ENCODE measurements at regions not wholly inside any gene's neighbourhood (a gene's known extent, or its start where the extent isn't known, plus 50 kb on each side); places are given as distances from the start of the nearest gene placed in this dataset.
"Not testable (repeated sequence)": the region's sequence is repeated elsewhere in the genome, so short reads cannot be mapped to it uniquely, and the experiment has no call there.

DNA sequence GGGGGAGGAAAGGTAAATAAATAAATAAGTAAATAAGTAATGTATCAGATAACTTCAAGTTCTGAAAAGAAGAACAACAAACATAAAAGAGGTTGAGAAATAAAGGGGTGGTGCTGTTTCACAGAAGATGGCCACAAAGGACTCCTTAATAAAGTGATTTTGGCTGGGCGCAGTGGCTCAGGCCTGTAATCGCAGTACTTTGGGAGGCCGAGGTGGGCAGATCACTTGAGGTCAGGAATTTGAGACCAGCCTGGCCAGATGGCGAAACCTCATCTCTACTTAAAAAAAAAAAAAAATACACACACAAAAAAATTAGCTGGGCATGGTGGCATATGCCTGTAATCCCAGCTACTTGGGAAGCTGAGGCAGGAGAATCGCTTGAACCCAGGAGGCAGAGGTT, 315.5 kb downstream of the MIAT start:
- DNase-seq = not testable (repeated sequence)

DNA sequence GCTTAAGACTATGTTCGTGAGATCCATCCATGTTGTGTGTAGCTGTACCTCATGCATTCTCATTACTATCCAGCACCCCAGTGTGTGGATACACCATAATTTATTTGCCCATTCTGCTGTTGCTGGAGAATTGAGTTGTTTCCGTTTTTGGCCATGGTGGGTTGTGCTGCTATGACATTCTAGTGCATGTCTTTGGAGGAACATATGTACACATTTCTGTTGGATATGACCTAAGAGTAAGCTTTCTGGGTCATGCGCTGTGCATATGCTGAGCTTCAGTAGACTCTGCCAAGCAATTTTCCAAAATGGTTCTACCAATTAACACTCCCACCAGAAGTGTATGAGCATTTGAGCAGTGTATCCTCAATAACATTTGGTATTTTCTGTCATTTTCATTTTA, 316.6 kb downstream of the MIAT start:
- no peak for DNase-seq

DNA sequence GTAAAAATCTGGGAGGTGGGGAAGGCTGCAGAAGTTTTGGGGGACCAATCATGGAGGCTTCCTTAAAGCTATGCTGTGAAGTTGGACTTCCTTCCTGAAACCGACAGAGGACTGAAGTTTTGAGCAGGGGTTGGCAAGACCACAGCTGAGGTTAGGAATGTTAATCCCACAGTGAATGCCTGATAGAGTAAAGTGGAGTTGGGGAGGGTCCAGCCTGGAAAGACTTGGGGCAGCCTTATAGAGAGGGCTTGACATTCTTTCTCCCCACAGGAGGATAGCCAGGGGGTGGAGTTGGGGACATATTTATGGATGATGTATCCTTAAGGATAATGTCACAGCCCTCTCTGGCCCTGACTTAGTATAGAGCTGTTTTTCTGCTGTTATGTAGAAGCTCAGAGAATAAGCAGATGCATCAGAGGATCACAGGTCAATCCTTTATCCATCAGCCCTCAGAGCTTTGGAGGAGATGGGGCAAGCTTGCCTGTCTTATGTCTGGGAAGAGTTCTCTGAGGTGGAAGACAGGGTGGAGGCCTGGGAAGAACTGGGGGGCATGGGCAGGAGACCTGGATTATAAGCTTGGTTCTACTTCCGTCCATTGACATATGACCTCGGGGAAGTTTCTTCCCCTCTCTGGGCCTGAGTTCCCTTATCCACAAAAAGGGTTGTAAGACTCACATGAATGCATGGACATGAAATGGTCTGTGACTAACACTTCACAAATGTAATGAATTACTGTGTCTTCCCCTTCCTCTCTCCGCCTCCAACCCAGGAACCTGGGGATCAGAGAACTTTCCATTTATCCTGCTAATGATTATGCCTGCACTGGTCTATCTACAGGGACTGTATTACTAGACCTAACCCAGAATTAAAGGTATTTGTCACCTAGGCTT, 317.8 kb downstream of the MIAT start:
- DNase-seq = no peak

DNA sequence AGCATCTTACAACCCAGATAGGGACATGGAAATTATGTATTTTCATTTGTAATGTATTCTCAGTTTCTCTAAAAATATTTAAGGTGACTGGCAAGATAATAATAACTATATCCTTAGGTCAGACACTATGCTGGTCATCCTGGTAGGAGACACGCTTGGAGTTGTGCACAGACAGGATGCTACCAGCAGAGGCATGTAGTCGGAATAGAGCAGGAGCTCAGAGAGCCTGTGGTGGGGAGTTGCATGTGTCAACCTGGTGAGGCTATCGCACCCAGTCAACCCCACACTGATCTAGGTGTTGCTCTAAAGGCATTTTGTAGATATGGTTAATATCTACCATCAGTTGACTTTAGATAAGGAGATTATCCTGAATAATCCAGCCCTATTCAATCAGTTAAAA, 318.5 kb downstream of the MIAT start:
- DNase-seq = no peak

DNA sequence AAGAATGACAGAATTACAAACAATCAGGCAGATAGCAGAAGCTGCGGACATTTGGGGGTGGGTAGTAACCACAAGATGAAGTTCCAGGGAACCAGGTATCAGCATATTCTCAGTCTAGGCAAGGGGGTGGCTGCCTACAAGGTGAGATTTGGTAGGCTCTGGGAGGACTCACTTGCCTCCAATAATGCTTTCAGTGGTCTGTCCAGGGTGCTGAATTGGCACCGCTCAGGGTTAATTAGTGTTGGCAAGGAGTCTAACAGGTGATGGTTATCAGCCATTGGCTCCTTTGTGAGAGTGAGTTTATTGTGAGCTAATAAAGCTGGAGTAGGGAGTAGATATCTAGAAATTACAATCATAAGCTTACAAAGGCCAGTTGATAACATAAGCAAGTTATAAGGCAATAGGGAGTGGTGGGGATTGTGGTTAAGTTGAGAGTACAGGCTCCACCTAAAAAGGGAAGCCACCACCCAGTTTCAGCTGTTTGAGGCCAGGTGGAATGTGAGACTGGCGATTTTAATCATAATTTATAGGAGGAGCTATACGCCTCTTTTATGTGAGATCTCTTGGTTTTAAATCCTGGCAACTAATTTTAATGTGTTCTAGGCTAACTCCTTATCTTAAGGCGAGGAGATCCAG, 320.5 kb downstream of the MIAT start:
- DNase-seq = no peak

DNA sequence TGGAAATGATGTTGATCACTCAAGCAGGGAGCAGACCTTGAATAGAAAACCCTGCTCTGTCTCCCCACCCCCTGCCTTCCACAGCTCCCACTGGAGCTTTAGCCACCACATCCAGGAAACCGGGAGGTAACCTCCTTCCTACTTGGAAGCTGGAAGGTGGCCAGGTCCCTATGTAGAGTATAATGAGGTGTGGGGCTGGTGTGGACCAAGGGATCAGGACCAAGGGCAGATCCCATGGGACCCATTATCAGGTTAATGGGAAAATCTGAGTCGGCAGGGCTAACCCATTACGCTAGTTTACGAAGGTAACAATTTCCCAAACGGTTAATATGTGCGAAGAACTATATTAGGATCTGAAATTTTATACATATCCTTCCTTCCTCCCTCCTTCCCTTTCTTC, 321.9 kb downstream of the MIAT start:
- DNase-seq = no peak

DNA sequence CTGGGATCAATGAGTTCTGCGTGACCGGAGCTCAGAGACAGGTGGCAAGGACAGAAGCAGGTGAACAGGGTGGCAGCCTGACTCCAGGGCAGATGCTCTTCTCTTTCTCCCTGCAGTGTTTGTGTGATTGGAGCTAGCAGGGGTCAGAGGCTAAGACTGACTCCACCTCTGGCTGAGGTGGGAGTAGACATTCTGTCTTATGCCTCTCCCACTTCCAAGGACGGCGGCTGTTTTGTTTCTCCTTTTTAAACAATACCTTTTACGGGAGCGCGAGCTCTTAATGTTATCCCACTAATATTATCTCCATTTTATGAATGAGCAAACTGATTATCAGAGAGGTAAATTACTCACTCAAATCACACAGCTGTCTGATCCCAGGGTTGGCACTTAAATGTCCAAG, 323.7 kb downstream of the MIAT start:
- no peak for DNase-seq

DNA sequence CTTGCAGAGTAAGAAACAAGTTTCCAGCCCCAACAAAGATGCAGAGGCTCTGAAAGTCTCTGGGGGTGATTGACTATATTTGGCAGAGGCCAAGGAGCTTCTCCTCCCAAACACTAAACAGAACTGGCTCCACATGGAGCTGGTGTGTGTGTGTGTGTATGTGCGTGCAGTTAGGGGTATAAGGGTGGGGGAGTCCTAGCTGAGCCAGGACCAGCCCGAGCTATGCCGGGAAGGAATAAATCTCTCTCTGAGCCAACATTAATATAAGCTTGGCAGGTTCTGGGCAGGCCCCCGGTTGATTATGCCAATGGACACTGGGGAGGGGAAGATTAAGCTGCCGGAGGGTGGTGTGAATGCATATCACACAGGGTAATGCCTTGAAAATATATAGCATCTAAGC, 324.2 kb downstream of the MIAT start:
- DNase-seq = peak; percentile 17

DNA sequence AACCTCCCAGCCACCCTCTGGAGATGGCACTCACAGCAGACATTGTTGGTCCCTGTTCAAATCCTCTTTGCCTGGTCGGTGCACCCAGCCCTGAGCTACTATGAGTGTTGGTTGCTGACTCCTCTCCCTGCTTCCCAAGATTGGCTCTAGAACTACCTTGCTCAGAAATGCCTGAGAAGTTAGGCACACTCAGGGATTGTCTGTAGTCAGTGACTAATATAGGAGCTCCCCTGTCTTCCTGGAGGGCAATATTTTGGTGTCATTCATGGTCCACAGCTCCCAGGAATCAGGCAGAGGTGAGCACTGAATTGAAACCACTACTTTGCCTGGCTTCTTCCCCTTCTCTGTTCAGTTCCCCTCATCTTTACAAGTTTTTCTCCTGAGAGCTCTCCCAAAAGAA, 325.9 kb downstream of the MIAT start:
- DNase-seq = no peak

DNA sequence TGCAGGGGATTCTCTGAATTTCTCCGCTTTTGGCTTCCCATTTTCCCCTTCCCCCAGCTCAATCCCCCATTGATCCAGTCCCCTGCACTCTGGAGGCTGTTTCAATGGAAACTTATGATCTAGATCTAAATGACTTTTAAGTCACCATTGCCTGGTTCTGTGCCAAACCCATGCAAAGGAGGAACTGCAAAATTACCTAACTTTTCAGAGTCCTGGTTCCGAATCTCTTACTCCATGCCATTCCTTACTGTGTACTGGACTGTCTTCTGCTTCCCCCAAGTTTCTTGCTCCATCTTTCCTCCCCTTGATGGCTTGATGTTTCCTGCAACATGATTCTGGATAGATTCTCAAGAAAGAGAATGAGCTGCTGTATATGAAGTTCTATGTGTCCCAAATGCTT, 327.8 kb downstream of the MIAT start:
- no peak for DNase-seq

DNA sequence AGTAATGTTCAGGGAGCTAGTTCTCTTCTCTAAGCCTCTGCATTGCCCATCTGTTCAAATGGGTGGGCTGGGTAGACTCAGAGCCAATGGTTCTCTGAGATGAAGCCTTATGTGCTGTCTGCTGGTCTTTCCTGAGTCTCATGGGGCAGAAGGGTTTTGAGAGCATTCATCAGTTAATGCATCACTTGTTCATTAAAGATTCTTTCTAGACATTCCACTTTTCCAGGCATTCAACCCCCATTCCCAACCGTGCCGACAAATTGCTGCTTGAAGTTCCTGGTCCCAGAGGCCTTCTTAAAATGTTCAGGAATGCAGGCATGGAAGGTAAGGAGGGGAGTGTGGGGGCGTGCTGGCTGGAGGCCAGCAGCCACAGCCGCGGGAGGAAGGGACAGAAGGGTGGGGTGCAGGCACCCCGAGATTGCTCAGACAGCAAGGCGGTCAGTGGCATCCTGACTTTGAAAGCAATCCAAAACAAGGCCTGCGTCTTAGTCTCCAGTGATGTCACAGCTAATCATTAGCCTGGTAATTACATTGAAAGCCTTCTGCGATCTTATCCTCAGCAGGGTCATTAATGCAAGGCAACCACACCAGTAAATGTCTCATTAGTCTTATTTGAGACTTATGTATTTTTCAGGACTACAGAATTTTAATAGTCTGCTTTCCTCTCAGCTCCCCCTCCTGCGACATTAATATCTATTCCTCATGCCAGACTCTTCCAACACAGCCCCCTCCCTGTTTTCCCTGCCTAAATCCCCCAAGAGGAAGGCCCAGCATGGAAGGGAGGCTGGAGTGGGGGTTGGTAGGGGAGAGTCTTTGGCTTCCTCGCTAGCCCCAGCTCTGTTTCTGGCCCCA, 328.8 kb downstream of the MIAT start:
- DNase-seq = peak; percentile 52

DNA sequence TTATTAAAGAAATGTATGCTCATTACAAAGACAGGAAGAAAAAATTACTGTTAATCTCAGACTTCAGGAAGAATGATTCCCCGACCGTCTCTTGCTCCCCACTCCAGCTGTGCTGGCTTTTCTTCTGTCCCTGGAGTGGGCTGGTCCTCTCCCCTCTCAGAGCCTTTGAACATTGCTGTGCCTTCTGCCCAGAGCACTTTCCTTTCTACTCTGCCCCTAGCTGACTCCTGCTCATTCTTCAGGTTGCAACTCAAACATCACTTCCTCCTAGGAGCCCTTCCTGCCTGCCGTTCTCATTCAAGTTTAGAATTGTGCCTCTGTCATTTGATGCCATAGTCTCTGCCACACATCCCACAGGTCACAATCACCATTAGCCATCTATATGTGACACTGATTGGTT, 329.5 kb downstream of the MIAT start:
- DNase-seq = no peak

DNA sequence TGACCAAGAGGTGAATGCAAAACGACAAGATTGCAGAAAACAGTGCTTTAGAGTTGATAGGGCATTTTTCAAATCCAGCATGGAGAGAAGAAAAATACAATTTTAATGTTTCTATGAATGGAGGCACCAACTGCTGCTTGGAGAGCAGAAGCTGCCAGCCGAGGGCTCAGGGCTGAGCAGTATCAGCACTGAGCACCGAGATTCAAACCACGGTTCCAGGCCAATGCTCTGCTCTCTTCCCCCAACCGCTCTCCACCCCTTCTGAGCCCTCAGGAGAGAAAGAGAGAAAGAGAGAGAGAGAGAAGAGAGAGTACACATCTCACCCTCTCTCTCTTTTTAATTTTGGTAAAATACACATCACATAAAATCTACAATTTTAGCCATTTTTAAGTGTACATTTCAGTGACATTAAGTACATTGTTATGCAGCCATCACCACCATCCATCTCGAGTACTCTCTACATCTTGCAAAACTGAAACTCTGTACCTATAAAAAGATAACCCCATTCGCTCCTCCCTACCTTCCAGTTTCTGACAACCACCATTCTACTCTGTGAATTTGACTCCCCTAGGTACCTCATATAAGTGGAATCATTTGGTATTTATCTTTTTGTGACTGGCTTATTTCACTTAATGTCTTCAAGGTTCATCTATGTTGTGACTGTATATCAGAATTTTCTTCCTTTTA, 333.3 kb downstream of the MIAT start:
- DNase-seq = no peak

DNA sequence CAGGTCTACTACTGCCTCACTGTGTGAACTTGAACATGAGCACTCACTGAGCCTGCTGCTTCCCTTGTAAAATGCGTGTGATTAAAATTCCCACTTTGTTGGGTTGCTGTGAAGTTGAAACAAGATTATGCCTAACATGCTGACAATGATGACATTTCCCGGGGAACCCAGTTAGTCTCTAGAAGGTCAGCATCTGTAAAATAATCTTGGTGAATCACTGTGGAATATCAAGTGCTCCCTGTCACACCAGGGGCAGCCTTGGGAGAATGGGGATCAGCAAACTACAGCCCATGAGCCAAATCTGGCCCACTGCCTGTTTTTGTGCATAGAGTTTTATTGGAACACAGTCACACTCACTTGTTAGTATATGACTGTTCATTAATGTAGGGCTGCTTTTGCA, 335.2 kb downstream of the MIAT start:
- no peak for DNase-seq

DNA sequence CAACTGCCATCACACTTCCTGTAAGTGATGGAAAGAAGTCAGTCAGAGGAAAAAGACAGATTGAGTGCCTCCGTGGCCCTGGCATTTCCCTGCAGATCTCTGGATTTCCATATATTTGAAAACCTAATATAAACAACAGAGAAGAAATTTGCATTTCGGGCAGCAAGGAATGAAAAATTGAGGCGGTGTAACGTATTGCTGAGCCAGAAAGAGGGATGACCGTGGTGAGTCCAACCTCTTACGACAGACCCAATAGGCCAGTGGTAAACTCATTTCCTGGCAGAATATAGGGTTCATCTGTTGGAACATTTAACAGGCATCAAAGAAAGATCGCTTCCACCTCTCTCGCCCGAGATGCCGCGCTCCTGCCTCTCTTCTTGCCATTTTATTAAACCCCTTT, 336.5 kb downstream of the MIAT start:
- no peak for DNase-seq

DNA sequence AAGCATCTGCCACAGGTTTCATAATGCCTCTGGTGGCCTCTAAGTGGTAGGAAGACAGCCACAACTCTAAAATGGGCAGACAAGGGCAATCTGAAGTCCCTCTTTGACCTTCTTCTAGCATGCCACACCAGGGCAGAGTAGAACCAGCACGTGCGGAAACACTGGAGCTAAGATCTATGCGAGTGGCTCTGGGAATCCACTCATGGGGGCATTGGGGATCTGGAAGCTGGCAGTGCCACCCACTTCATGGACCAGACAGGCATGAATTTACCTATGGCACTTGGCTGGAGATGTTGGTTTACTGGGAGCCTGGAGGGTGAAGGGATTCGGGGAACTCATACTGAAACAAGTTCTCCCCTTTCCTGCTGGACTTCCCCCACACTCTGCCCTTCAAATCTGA, 337.4 kb downstream of the MIAT start:
- DNase-seq = no peak

DNA sequence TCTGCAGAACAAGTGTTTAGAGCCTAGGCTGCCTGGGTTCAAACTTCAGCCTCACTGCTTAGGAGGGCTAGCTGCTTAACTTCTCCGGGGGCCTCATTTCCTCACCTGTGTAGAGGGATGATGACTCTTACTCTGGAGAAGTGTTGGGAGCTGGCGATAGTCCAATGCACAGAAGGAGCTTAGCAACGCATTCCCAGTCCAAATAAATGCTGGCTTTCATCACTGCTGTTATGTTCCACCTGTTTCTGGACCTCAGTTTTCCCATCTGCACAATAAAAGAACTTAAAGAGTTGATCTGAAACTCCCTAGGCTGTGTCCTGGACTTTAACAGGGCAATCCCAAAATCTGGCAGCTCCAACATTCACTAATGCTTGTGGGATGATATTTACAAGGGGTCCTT, 337.8 kb downstream of the MIAT start:
- peak; percentile 1 for DNase-seq

DNA sequence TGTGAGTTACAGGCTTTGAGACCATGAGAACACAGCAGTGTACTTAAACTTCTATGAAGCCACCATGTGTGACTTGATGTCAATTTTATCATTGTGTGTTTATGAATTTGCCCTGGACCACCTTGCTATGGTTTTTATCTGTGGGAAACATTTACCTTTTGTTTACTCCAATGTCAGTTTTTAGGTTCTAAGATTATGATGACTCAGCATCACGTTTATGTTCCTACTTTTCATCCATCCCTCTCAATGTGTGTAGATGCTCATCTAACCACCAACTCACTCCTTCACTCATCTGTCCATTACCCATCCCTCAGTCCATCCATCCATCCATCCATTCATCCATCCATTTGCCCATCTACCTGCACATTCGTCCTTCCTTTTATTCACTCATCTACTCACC, 338.8 kb downstream of the MIAT start:
- DNase-seq = no peak

DNA sequence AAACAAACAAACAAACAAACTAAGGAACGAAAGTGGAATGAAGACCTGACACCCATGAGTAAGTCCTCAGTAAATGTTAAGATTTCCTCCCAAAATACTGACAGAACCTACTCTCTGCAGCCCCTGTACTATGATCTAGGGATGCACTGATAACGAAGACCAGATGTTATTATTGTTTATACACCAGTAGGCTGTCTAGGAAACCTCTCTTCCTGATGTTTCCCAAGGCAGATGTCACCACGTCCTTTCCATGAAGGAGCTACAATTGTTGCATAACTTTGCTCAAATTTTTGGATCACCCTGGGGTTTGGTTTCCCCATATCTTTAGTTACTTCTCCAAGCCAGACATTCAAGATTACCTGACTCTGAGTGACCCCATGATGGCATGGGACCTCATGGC, 340.7 kb downstream of the MIAT start:
- DNase-seq = peak; percentile 72

DNA sequence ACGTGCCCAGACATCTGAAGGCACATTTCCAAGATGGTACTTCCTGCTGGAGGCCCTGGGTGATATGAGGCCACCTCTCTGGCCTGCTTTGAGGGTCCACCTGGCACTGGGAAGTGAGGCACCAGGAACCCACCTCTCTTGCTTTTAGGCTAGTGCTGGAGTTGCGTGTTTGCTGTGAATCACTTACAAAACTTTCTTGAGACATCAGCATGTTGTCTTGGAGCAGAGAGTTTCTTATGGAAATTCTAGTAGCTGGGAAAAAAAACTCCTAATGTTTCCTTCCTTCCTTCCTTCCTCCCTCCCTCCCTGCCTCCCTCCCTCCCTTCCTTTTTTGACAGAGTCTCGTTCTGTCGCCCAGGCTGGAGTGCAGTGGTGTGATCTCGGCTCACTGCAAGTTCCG, 341.3 kb downstream of the MIAT start:
- no peak for DNase-seq

DNA sequence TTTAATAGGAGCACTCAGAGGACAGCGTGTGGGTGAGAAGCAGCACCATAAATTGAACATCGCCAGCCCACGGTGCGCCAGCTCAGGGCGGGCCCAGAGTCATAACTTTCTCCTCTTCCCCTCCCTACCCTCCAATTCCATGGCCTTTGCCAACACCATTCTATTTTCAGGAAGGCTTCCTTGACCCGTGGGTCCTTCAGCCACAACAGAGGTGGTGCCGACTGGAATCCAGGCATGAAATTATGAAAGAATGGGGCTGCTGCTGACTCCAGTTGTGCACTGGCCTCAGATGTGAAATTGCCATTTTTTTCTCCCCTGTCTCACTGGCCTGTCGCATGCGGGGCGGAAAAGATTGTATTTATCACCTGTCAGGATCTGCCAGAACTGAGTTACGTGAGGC, 345.9 kb downstream of the MIAT start:
- no peak for DNase-seq

DNA sequence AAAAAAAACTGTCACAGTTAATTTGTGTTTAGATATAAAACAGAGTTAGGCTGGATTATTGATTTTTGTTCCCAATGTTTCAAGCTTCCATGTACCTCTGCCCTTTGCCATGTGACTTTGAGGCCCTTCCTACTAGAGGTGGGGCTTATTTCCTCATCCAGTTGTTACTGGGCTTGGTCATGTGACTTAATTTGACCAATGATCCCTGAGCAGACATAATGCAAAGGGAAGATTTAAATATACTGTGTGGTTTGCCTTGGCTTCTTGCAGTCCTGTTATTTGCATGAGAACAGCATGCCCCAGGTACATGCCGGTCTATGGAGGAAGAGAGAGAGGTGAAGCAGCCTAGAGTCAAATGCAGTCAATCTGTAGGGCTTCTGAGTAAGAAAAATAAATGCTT, 347.0 kb downstream of the MIAT start:
- no peak for DNase-seq

DNA sequence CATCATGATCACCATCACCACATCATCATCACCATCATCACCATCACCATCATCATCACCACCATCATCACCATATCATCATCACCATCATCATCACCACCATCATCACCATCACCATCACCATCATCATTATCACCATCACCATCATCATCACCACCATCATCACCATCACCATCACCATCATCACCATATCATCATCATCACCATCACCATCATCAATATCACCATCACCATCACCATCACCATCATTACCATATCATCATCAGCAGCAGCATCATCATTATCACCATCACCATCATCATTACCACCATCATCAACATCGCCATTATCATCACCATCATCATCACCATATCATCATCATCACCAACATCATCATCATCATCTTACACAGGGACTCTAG, 351.1 kb downstream of the MIAT start:
- DNase-seq = no peak
